ENCODE measurements at regions not wholly inside any gene's neighbourhood (a gene's known extent, or its start where the extent isn't known, plus 50 kb on each side); places are given as distances from the start of the nearest gene placed in this dataset.

DNA sequence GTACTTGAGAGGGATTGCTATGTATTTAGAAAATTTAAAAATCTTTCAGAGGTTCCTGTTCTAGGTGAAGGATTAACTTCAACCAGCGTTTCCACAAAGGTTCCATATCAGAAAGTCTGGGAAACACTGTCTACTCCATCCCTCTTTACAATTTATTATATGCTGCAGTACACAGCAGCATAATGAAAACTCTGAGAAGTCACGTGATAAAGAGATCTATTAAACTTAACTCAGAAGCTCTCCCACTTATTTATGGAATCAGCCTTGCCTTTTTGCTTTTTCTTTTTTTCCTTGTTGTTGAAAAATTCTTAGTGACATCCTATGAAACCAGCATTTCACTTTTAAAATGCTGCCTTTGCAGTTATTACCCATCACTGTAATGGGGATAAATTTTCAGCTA, 186.2 kb downstream of the ACER2 start:
- DNase-seq (ENCODE audit: low spot score), result no peak

GRCh38 chr9:19587678-19588077, 178.9 kb downstream of the ACER2 start:
- no peak for DNase-seq (ENCODE audit: low spot score)

DNA sequence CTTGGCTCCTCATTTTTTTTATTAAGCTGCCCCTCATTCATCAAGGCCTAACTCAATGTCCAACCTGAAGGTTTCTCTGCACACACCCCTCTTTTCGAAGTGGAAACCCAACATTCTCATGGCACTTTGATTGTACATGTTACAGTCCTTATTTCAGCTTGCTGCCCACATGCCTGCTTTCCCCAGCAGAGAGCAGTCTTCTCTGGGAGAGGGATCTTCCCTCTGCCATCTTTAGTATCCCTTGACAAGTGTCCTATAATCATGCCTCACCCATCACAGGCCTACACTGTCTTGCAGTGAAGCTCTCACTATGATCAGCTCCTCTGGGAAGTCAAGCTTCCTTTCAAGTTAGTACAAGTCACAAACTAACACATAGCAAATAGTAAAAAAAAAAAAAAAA, 175.1 kb downstream of the ACER2 start:
- DNase-seq (ENCODE audit: low spot score), result no peak

DNA sequence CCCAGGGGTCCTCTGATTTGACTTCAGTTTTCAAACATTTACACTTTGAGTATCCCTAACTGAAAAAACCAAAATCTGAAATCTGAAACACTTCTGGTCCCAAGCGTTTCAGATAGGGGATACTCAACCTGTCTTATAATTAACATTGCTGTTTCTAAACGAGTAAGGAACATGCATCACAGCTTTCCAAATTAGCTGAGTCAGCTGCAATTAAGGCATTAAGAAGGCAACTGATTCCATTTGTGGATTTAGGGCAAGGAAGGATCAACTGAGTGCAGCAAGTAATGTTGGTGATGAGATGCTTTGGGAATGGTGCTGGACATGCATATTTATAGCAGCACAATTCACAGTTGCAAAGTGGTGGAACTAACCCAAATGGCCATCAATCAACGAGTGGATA, 168.6 kb downstream of the ACER2 start:
- DNase-seq (ENCODE audit: low spot score), result no peak

GRCh38 chr9:19568946-19569345, 160.1 kb downstream of the ACER2 start:
- peak; percentile 17 for DNase-seq (ENCODE audit: low spot score)

DNA sequence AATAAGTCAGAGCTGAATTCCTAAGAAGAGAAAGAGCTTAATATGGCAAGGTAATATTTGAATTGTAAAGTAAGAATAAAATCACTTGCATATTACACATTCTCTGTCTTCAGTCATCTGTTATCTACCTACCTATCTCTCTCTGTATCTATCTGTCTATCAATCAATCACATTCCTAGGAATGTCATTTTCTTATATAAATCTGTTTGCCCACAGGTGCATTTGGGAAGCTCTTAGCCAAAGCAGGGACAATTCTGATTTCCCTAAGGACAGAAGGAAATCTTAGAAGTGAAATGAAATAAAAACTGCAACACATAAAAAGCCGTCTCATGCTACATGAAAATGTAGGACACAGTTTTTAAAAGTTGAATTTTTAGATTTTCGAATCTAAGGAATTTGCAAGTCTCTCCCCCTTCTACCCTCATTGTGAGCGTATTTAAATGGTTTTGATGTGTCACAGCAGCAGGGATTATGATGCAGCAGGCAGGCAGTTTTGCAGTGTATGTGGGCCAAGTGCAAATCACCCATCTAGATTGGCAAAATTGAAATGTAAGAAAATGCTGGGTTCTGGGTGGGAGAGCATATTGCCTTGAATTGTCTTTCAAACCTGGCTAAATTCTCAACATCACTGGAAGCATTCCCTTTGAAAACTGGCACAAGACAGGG, 155.7 kb downstream of the ACER2 start:
- no peak for DNase-seq (ENCODE audit: low spot score)

DNA sequence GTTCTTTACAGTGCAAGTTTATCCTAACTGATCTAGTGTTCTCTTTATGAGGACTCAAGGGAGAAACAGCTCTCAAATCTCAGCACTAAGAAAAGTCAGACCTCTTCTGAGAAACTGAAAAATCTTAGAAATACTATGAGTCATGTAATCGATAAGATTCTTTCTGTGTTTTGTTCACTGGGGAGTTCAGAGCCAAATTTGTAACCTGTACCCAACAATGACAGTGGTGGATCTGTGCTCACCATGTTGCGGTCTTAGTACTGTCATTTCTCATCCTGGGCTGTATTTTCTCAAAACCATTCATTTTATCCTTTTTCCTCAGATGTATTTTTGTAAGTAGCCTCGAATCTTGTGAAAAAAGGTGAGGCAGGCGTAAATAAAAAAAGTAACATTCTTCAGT, 146.4 kb downstream of the ACER2 start:
- DNase-seq (ENCODE audit: low spot score), result no peak

DNA sequence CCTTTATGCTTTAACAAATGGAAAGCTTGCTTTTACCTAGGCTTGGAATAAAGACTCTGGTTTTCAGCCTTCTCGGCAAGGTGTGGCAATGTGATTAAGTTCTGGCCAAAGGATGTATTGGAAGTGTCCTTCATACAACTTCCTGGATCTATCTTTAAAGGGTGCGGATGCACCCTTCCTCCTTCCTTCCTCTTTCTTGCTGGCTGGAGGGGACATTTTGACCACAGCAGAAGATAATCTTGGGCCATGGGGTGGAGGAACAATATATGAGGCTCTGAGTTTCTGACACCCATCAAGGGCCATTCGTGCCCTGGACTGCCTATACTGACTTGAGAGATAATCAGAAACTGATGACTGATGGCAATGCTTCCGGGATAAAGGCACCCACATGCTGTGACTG, 145.7 kb downstream of the ACER2 start:
- DNase-seq (ENCODE audit: low spot score), result no peak

DNA sequence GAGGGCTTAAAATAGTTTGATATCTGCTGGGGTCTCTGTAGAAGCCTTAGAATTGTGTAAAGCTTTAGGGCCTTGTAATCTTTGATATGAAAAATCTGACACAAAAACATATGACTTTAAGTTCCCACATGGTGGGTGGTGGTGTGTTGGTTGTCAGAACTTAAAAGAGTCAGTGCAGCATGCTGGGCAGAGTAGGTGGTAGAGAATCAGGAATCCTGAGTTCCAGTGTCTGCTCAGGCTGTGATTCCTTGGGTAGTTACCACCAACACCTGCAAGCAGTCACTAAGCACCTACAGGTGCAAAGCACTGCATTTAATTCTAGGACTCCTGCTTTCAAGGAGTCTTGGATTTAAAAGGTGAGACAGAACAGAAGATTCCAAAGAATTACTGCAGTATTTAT, 144.6 kb downstream of the ACER2 start:
- no peak for DNase-seq (ENCODE audit: low spot score)

DNA sequence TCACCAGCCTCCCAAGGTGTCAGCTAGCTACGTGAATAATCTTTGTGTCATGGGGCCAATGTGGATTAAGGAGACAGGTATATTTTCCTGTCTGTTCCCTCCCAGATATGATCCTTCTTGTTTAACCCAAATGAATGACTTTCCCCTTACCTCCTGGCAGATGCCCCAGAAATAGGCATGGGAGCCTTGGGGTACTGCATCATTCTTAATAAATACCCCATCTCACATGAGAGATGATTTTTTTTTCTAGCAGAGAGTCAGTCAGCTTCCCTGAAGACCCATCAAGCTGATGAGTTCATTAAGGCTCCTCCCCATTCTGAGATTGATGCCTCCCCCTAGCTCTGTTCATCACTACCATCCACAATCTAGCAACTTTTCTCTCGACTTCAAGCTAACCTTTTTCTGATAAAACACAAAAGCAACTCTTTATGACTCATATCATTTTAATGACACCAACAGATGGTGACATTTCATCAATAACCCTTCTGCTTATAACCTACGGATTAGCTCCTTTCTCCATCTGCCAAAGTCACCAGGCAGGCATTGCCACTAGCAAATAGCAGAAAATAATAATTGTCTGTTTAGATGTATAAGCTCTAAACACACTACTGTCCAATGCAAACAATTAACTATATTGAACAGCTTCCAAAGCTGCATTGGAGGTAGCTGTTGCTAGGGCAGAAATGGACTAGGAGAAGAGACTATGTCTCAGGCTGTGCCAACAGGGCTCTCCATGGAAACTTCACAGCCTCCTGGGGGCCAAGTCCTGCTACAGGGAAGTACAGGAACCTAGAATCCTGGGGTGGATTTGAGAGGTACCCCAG, 143.7 kb downstream of the ACER2 start:
- DNase-seq (ENCODE audit: low spot score), result no peak

DNA sequence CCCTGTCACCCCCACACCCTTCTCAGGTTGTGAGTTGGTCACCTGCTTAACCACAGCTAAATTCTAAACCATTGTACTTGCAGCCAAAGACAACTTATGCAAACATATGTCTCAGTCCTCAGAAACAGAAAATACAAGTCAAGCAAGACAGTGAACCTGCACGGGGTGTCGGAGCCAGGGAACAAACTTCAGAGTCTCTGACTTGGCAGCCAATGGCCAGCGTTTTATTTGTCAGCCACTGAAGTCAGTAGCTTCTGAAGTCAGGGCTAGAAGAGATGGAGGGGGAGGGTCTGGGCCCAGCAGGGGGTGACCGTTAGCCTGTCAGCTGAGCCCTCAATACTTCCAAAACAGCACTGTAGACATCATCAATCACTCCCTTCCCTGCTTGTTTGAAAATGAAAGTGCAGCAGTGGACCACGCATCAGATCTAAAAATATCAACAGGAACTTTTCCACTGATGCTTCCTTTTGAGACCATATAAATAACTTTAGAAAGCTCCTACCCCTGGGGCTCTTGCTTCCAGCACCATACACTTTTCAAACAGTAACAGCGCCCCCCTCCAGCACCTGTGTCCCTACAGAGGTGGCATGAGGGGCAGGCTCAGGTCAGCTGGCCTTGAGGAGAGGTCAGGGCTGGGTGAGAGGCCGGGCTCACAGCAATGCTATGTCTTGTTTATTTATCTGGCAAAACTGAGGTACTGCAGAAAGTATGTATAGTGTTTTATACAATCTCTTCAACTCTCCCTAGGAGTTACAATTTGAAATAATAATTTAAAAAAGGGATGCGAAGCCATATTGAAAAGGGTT, 142.5 kb downstream of the ACER2 start:
- DNase-seq (ENCODE audit: low spot score), result no peak

DNA sequence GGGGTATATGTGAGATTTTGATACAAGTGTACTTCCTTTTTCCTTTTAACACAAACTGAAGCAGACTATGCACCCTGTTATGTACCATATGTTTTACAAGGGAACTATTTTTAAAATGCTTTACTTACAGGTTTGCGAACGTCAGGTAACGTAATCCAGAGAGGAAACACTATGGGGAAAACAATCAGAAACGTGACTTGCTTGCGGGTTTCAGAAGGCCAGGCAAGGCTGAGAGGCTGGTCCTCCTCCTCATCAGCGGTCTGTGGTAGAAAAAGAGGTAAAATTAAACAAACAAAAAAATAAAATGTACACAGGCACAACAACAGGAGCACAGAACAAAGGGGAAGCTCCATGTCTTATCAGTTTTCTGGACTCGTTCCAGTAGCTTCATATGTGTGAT, 141.2 kb downstream of the ACER2 start:
- no peak for DNase-seq (ENCODE audit: low spot score)

DNA sequence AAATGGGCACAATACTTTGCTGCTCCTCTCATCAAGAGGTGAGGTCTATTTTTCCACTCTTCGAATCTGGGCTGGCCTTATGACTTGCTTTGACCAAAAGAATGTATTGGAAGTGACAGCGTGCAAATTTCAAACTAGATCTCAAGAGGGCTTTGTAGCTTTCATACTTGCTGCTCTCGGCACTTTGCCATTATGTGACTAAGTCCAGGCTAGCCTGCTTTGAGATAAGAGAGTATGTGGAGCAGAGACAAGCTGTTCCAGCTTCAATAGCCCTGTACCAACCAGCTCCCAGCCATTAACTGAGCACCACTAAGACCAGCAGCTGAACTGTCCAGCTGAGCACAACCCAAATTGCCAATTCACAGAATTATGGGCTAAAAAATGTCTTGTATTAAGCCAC, 124.6 kb downstream of the ACER2 start:
- no peak for DNase-seq (ENCODE audit: low spot score)

DNA sequence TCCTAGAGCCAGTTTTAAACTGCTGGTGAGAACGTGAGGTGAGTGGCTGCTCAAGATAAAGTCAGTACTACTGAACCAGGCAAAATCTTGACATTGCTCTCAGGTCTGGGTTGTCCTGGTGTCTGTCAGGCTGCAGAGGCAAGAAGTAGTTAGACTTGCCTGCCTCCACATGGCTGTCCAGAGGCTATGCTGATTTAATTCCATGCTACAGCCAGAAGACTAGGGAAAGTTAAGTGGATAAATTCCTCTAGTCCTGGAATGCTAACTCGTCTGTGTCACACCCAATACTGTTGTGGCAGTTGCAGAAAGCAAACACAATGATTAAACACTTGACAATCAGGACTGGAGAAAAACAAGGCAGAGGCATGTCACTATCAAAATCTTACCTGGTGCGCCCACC, 118.9 kb downstream of the ACER2 start:
- no peak for DNase-seq (ENCODE audit: low spot score)

DNA sequence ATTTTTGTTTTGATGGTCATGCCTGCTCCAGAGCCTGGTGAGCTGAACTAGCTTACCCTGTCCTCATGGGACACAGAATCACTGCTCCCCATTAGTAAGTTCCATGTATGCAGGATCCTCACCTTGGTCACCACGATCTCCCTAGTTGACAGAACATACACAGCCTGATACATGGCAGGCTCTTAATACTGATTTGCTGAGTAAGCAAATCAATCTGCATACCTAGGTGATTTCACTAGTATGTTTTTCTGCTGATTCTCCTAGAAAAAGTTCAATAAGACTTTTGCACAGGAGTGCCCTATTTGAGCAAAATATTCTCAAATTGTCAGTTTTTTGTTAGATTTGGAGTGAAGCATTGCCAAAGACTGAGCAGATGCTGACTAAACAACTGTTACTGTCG, 113.7 kb downstream of the ACER2 start:
- DNase-seq (ENCODE audit: low spot score), result no peak

- no peak for DNase-seq (ENCODE audit: low spot score)
Observed at GRCh38 chr9:19521205-19521604, 112.4 kb downstream of the ACER2 start.

GRCh38 chr9:19517202-19517942, 108.6 kb downstream of the ACER2 start:
- DNase-seq (ENCODE audit: low spot score), result no peak

DNA sequence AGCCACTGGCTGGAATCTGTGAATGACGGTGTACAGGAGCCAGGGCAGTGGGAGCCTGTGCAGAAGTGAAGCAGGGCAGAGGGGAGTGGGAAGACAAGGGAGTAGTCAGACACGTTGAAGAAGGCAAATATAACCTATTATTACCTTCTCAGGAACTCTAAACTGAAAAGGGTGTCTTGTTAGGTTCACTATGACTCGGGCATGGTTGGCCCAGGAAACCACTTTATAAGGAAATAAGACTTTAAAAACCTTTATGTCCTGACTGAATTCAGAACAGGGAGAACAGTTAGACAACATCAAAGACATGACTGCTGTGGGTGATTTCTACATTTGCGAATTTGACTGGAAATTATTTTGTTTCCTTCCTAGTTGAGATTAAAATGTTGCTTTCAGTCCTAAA, 107.5 kb downstream of the ACER2 start:
- DNase-seq (ENCODE audit: low spot score), result no peak

GRCh38 chr9:19513671-19514275, 105.0 kb downstream of the ACER2 start:
- no peak for DNase-seq (ENCODE audit: low spot score)

DNA sequence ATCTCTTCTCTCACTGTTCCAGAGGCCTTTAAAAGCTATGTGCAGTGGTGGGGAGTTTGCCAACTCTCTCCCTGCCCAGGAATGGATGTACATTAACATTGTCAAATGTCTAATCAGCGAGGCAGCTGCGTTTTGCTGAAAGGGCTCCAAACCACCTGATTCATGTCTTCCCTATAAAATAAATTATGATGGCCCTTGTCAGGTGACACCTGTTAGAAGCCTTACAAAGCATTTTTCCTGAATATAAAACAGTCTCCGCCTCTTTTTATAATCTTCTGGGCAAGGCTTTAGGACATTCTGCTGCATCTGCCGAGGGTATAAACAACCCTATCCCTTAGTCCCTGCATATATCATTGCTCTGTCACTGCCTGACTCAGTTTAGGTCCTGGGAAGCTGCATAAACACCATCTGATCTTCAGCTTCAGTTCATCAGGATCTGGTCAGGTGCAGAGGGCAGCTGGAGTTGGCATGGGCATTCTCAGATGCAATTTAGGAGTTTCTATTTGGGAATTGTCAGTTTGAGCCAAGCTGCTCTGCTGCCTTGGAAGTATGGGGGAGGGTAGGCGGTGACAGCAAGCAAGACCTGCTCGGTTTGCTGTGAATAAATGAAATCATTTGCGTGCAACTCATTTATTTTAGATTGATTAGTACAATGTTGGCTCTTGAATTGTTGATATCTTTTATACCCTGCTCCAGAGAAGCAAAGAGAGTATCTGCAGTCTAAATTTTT, 103.5 kb downstream of the ACER2 start:
- no peak for DNase-seq (ENCODE audit: low spot score)

DNA sequence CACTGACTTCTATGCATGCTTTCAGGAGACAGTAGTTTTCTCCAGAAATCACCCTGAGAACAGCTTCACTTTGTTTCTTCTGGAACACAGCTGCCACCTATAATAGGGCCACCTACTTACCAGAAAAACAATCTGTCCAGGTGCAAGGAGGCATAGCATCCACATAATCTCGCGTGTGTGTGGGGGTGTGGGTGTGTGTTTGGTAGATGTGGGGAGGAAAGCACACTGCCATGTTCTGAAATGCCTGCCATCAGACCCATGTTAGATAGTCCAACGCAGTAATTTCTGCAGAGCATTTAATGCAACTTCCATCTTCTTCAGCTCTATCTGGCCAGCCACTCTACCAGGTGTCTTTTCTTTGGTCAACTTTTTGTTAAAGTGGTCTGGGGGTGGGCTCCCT, 102.9 kb downstream of the ACER2 start:
- DNase-seq (ENCODE audit: low spot score), result no peak

Data from cerebellar cortex (tissue), 1 donor.